Fibroblast of pulmonary artery (primary cell): ENCODE measurements at regions not wholly inside any gene's neighbourhood (a gene's known extent, or its start where the extent isn't known, plus 50 kb on each side); places are given as distances from the start of the nearest gene placed in this dataset.

Source experiments
- DNase-seq: peaks from one replicate; pipeline ENCODE4 v3.0.0-alpha.2; 2010; ENCODE audit warnings: low read depth
- H3K4me3 ChIP-seq: replicated peaks from 2 replicates; pipeline ENCODE4 v1.5.1; 2011; ENCODE audit warnings: low read depth, mild to moderate bottlenecking, control low read depth, low read length, moderate library complexity
- TF ChIP-seq, protein P1 (sequence below): IDR thresholded peaks from 2 replicates; pipeline ENCODE4 v1.5.1; 2011; ENCODE audit warnings: mild to moderate bottlenecking, control low read depth, low read length, inconsistent platforms; ENCODE audit errors: missing control alignments

DNA sequence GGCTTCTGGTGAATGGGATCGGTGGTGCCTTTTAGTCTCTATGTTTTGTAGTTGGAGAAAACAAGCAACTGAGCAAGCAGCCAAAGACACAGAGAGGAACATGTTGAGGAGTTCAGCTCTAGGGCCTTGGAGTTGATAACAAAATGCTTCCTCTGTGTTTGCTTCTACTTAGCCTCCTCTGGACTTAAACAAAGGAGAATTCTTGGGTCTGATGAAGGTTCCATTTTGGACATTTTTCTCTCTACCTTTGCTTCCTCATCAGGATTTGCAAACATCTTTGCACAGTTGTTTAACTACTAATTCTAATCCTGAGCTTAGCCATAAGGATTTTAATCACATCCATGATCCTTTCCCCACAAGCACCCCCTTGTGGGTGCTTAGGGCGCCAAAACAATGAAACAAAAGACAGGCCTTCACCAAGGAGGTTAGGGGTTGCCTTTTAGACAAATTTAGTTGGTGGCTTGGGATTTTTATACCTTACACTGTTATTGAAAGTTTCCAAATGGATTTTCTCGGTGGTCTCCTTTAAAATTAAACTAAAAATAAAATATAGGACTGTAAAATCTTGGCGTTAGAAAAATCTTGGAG, 148.5 kb upstream of the SATB2 start:
- TF ChIP-seq, protein P1, sequence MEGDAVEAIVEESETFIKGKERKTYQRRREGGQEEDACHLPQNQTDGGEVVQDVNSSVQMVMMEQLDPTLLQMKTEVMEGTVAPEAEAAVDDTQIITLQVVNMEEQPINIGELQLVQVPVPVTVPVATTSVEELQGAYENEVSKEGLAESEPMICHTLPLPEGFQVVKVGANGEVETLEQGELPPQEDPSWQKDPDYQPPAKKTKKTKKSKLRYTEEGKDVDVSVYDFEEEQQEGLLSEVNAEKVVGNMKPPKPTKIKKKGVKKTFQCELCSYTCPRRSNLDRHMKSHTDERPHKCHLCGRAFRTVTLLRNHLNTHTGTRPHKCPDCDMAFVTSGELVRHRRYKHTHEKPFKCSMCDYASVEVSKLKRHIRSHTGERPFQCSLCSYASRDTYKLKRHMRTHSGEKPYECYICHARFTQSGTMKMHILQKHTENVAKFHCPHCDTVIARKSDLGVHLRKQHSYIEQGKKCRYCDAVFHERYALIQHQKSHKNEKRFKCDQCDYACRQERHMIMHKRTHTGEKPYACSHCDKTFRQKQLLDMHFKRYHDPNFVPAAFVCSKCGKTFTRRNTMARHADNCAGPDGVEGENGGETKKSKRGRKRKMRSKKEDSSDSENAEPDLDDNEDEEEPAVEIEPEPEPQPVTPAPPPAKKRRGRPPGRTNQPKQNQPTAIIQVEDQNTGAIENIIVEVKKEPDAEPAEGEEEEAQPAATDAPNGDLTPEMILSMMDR = peak; percentile 16
- no peak overlapping the region for H3K4me3 ChIP-seq
- no peak for DNase-seq

DNA sequence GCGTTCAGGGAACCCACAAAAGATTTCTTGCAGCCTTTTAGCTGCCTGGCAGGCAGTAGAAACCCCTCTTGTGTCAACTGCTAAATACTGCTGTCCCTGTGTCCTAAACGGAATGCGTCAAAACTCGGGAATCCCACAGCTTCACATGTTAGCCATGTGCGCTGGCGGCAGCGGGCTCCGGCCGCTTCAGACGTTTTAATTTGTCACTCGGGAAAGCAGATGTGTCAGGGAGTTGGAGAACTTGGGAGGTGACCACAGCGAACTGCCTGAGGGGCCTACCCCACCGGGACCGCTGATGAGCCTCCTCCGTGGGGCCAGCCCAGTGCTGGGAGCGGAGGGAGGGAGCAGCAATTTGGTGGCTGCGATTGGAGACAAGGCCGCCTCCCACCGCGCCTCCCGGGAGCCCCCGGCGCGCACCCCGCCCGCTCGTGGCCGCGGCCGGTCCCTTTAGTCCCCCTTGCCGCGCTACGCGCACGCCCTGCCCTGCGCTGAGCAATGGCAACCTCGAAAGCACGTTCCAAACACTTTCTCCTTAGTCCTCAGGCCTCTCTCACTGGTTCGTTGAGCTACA, 146.1 kb upstream of the SATB2 start:
- no peak for DNase-seq
- TF ChIP-seq, protein P1 = no peak
- no peak overlapping the region for H3K4me3 ChIP-seq

DNA sequence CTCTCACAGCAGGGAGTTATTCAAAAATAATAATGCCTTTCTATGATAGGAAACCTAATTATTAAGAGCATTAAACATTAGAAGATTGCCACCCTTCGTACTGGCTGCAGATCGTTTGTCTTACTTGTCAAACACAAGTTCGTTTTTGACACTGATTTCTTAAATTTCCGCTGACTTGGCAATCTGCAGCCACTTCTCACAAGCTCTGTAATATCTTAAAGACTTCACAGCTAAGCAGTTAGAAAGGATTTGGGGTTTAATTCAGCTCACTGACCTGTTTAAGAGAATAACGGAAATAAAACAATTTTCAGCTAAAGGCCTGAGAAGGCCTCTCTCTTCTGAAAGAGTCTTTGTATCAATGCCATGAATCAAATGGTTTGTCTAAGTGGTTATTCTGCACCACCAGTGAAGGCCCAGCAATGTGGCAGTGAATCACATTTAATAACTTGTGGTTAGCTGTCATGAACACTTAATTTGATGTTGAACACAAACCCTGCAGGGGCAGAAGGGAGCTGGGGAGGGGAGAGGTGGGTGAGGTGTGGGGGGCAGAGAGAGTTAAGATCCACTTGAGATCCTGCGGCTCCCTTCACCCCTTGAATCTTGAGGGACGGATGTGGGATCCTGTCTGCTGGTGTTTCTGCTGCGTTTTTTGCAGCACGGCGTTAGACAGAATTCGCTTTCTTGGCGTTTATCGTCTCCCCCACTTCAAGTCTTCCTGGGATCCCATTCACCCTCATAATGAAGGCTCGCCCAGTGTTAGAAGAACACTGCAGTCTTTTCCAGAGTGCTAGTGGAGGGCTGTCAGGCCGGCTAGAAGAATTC, 145.4 kb upstream of the SATB2 start:
- no peak overlapping the region for H3K4me3 ChIP-seq
- TF ChIP-seq, protein P1 = no peak
- no peak for DNase-seq

DNA sequence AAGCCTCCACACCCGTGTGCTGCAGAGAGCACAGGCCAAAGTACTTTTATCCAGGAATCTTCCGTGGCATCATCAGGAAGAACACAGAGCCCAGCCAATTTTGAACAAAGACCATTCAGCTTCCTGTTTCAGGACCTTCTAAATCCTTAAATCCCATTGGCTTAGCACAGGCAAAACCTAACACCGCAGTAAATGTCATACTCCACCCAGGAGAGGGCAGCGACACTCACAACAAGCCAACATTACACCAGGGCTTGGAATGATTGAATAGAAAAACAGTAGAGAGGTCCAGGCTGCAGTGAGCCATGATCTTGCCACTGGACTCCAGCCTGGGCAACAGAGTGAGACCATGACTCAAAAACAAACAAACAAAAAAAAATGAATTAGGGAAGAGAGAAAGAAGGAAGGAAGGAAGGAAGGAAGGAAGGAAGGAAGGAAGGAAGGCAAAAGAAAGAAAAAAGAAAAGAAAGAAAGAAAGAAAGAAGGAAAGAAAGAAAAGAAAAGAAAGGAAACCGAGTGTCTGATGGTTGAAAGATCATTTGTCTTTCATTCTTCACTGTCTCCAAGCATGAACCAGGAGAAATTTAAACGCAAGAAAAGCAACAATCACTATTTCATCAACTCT, 144.6 kb upstream of the SATB2 start:
- no peak overlapping the region for H3K4me3 ChIP-seq
- no peak for DNase-seq
- TF ChIP-seq, protein P1 = no peak

DNA sequence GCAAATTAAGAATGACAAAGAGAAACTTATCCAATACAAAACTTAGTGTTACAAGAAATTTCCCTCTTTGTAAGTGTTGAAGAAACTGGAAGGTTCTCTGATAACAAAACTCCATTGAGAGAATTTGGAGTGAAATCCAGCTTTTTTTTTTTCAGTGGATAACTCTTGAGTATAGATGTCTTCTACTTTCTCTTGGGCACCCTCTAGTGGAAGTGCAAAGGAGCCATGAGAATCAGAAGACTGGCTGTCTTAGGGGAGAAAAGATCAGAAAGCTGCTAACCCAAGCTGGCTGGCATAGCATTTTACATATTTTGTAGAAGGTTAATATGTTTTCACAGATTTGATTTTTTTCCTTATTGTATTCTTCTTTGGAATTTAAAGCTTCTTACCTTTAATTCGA, 138.8 kb upstream of the SATB2 start:
- TF ChIP-seq, protein P1 = peak; percentile 37
- DNase-seq = peak; percentile 15
- no peak overlapping the region for H3K4me3 ChIP-seq

DNA sequence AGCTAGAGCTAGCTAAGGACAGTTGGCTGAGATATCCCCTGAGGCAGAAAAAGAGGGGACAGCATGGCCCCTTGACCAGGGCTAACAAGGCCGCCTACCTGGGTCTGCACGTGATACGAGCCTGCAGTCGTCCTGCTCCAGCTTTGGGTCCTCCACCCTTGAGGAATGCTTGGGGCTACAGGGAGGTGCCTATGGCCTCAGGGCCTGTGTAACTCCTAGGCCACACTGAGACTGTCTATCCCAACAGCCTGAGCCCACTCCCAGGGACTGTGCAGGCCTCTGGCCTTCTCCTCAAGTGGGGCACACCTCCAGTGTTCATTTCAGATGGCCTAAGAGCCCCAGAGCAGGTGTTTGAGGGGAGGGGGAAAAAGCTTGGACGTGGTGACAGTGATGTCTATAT, 136.7 kb upstream of the SATB2 start:
- TF ChIP-seq, protein P1 = no peak
- no peak overlapping the region for H3K4me3 ChIP-seq
- DNase-seq = no peak
